ENCODE measurements at regions not wholly inside any gene's neighbourhood (a gene's known extent, or its start where the extent isn't known, plus 50 kb on each side); places are given as distances from the start of the nearest gene placed in this dataset.

GRCh38 chr2:235134420-235134819 lies 182.6 kb downstream of the SH3BP4 start:
- in situ Hi-C loops (cut with HindIII; ENCODE audit: low pct_unique_long_range_greater_than_20kb, low sequenced_read_pairs) = no loop called here
- no peak for TF ChIP-seq REST (IDR thresholded peaks at IDR 0.05; ENCODE audit: insufficient read depth in 1 of 2, low read depth in 2 of 2, low read length in 1 of 2)
- no peak for TF ChIP-seq POLR2AphosphoS5 (IDR thresholded peaks at IDR 0.05; ENCODE audit: low read depth, low read length)
- TF ChIP-seq TCF7L2 (IDR thresholded peaks at IDR 0.05; ENCODE audit: low read depth, low read length) = no peak
- TF ChIP-seq, protein P1, sequence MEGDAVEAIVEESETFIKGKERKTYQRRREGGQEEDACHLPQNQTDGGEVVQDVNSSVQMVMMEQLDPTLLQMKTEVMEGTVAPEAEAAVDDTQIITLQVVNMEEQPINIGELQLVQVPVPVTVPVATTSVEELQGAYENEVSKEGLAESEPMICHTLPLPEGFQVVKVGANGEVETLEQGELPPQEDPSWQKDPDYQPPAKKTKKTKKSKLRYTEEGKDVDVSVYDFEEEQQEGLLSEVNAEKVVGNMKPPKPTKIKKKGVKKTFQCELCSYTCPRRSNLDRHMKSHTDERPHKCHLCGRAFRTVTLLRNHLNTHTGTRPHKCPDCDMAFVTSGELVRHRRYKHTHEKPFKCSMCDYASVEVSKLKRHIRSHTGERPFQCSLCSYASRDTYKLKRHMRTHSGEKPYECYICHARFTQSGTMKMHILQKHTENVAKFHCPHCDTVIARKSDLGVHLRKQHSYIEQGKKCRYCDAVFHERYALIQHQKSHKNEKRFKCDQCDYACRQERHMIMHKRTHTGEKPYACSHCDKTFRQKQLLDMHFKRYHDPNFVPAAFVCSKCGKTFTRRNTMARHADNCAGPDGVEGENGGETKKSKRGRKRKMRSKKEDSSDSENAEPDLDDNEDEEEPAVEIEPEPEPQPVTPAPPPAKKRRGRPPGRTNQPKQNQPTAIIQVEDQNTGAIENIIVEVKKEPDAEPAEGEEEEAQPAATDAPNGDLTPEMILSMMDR (IDR thresholded peaks at IDR 0.05) = no peak
- TF ChIP-seq SIN3A (IDR thresholded peaks at IDR 0.05; ENCODE audit: borderline replicate concordance, insufficient read depth, low read depth, low read length) = no peak

DNA sequence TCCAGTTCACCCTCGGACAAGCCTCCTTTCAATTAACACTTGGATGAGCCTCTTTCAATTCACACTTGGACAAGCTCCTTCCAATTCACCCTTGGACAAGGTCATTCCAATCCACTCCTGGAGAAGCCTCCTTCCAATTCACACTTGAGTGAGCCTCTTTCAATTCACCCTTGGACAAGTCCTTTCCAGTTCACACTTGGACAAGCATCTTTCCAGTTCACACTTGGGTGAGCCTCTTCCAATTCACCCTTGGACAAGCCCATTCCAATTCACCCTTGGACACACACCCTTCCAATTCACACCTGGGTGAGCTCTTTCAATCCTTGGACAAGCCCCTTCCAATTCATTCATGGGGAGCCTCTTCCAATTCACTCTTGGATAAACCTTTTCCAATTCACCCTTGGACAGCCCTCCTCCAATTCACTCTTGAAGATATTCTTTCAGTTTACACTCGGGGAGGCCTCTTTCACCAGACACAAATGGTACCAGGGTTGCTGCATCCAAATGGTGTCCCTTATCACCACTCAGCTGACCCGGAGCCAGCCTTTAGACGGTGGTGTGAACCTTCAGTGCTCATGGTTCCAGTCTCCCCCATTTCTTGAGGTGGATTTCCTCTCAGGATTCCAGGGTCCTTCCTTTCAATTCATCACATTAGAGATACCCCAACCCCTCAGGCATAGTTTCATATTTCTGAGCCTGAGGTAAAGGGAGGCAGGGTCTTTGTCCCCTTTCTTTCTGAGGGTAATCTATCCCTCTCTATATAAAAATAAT lies 183.6 kb downstream of the SH3BP4 start:
- TF ChIP-seq REST (IDR thresholded peaks at IDR 0.05; ENCODE audit: insufficient read depth in 1 of 2, low read depth in 2 of 2, low read length in 1 of 2) (no peak), TCF7L2 (IDR thresholded peaks at IDR 0.05; ENCODE audit: low read depth, low read length) (no peak)
- no peaks in the 10 kb centered on the region for H3K9me3 ChIP-seq (ENCODE audit: control insufficient read depth, insufficient read depth, low read depth, low read length)
- BruUV-seq (replicated peaks) = no TSS peak
- intact Hi-C loops (cut with micrococcal nuclease; ENCODE audit: unreplicated experiment) (loop anchor here (5.0 to 10.0 kb wide), 2 partner anchors 362 to 609 kb away; no protein-coding TSS in a partner anchor), in situ Hi-C loops (cut with HindIII; ENCODE audit: low pct_unique_long_range_greater_than_20kb, low sequenced_read_pairs) (no loop called here)
- peaks cover 3% of the 10 kb centered on the region; the same call in 1 of the 2 replicates for H3K4me1 ChIP-seq (ENCODE audit: control insufficient read depth, insufficient read depth, low read length)
- H3K4me3 ChIP-seq (ENCODE audit: low read depth in 2 of 2, low read length in 2 of 2) = no peak overlapping the region
- CTCF ChIA-PET = interaction anchor here (0.6 to 1.1 kb wide), 7 partner anchors 128 to 611 kb away, joined by 3 to 13 read pairs (median 3); no protein-coding TSS in a partner anchor
- no peak overlapping the region for H3K27ac ChIP-seq (ENCODE audit: low read length)
- H3K27me3 ChIP-seq (ENCODE audit: control insufficient read depth, insufficient read depth, low read length) = no peaks in the 10 kb centered on the region
- H3K36me3 ChIP-seq (ENCODE audit: control insufficient read depth, insufficient read depth, low read length) = no peaks in the 10 kb centered on the region
- no peak for ATAC-seq
- DNase-seq (ENCODE audit: low read depth, low spot score) = no peak
- POLR2A ChIA-PET = interaction anchor here (0.7 kb wide), 1 partner anchor 439 kb away, joined by 7 read pairs; no protein-coding TSS in a partner anchor

More at GRCh38 chr2:235134420-235134819, 182.6 kb downstream of the SH3BP4 start:
- H3K4me1 ChIP-seq (ENCODE audit: control insufficient read depth, insufficient read depth, low read length) = peaks cover 3% of the 10 kb centered on the region; the same call in 1 of the 2 replicates
- H3K27me3 ChIP-seq (ENCODE audit: control insufficient read depth, insufficient read depth, low read length) = no peaks in the 10 kb centered on the region
- no TSS peak for BruUV-seq (replicated peaks)
- intact Hi-C loops (cut with micrococcal nuclease; ENCODE audit: unreplicated experiment) = loop anchor here (10.0 kb wide), 1 partner anchor 610 kb away; no protein-coding TSS in a partner anchor
- DNase-seq (ENCODE audit: low read depth, low spot score) (no peak), ATAC-seq (no peak)
- H3K27ac ChIP-seq (ENCODE audit: low read length) = no peak overlapping the region
- no peaks in the 10 kb centered on the region for H3K9me3 ChIP-seq (ENCODE audit: control insufficient read depth, insufficient read depth, low read depth, low read length)
- ChIA-PET POLR2A (no interaction called here), CTCF (interaction anchor here (0.6 kb wide), 1 partner anchor 417 kb away, joined by 3 read pairs; no protein-coding TSS in a partner anchor)
- H3K36me3 ChIP-seq (ENCODE audit: control insufficient read depth, insufficient read depth, low read length) = no peaks in the 10 kb centered on the region
- no peak overlapping the region for H3K4me3 ChIP-seq (ENCODE audit: low read depth in 2 of 2, low read length in 2 of 2)
